Stimulated activated CD8-positive, alpha-beta memory T cell treated with anti-CD3 and anti-CD28 coated beads, Interleukin-7, amount 100 ng/mL, for 48 hours (primary cell): ENCODE measurements at regions not wholly inside any gene's neighbourhood (a gene's known extent, or its start where the extent isn't known, plus 50 kb on each side); places are given as distances from the start of the nearest gene placed in this dataset.
A peak's percentile ranks its signal among the peaks of the same experiment; 100 is the strongest.
"Not testable (repeated sequence)": the region's sequence is repeated elsewhere in the genome, so short reads cannot be mapped to it uniquely, and the experiment has no call there.

ENCODE experiments used
- DNase-seq, 2 donors: peaks; one replicate each; pipeline ENCODE4 v3.0.0-alpha.2; 2020; ENCODE audit warnings: low read depth in 1 of 2; ENCODE audit errors: extremely low read depth in 1 of 2

- DNase-seq, result no peak
Observed at GRCh38 chr10:86579883-86580520, 58.4 kb upstream of the WAPL start.

GRCh38 chr10:86580521-86580891, 58.9 kb upstream of the WAPL start:
- no peak for DNase-seq

DNA sequence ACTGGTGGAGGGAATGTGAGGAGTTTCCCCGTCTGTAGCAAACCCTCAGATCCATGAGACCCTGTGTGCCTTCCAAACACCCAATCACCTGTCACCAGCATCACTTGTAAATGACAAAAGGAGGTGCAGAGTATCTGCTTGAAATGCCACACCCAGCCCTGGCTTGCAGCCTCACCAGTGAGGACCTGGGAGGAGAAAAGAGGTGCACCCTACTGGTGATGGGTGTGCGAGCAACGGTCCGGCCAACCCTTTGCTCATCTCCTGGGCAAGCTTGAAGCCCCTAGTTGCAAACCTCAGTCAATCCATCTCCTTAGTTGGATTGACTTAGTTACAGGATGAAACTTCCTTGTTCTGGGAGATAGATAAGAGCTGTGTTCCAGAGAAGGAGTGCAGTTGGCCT, 62.4 kb upstream of the WAPL start:
- no peak for DNase-seq

- peak; percentile 34 to 46 for DNase-seq
Observed at GRCh38 chr10:86585037-86585929, 63.7 kb upstream of the WAPL start.

GRCh38 chr10:86586516-86586915, 64.9 kb upstream of the WAPL start:
- no peak for DNase-seq

DNA sequence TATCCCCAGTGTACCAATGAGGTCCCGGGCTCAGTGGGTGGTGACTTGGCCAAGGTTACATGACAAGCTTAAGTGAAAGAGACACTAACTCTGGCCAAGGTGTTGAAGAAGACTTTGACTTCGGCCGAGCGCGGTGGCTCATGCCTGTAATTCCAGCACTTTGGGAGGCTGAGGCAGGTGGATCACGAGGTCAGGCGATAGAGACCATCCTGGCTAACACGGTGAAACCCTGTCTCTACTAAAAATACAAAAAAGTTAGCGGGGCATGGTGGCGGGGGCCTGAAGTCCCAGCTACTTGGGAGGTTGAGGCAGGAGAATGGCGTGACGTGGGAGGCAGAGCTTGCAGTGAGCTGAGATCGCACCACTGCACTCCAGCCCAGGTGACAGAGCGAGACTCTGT, 65.6 kb upstream of the OPN4 start:
- DNase-seq, result not testable (repeated sequence)

DNA sequence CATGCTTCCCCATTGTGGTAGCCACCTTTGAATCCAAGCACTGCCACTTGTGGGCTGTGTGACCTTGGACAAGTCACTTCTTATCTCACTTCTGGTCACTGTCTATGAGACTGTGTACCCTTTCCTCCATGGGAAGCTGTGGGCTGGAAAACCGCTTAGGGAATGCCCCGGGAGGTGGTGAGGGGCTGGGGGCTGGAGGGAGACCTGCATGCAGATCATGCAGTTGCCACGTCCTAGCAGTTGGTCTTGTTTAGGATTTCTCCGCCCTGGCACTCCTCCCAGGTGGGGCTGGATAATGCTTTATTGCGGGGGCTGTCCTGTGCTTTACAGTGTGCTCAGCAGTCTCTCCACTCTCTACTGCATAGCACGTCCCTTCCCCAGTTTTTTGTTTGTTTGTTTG, 62.9 kb upstream of the OPN4 start:
- DNase-seq, result no peak

DNA sequence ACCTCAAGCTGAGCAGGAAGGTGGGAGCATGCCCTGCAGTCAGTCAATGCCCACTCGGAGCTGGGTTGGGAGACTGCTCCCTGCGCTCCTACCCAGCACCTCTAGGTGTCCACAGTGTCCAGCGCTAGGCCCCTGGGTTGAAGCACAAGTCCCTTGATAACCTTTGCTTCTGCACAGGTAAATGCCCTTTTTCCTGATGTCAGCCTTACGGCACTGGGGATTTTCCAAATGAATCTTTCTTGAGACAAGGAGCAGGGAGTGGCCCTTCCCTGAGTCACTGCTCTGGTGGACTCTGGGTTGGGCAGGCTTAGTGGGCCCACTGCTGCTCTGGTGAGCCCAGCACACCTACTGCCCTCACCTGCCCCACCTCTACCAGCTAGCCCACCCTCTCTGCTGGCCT, 61.9 kb upstream of the OPN4 start:
- no peak for DNase-seq

- DNase-seq, result no peak
Observed at GRCh38 chr10:86594535-86594934, 59.8 kb upstream of the OPN4 start.

- DNase-seq, result no peak
Observed at GRCh38 chr10:86595496-86595895, 58.9 kb upstream of the OPN4 start.

DNA sequence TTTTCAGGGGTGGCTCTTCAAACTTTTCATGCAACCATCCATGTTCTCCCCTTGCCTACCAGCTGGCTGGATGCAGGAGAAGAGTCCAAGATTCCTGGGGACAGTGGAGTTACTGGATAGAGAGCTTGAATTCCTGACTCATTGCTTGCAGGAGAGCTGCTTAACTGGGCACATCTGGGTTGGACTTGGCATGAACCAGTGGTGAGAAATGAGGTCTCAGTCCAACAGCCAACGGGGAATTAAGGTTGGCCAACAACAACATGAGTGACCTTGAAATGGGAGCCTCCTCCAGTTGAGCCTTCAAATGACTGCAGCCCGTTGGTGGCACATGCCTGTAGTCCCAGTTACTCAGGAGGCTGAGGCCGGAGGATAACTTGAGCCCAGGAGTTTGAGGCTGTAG, 58.1 kb upstream of the OPN4 start:
- no peak for DNase-seq

GRCh38 chr10:86597306-86597705, 57.0 kb upstream of the OPN4 start:
- no peak for DNase-seq

GRCh38 chr10:86598151-86598550, 56.2 kb upstream of the OPN4 start:
- no peak for DNase-seq

- no peak for DNase-seq
Observed at GRCh38 chr10:86599041-86599440, 55.3 kb upstream of the OPN4 start.

GRCh38 chr10:86599729-86600128, 54.6 kb upstream of the OPN4 start:
- DNase-seq, result no peak

DNA sequence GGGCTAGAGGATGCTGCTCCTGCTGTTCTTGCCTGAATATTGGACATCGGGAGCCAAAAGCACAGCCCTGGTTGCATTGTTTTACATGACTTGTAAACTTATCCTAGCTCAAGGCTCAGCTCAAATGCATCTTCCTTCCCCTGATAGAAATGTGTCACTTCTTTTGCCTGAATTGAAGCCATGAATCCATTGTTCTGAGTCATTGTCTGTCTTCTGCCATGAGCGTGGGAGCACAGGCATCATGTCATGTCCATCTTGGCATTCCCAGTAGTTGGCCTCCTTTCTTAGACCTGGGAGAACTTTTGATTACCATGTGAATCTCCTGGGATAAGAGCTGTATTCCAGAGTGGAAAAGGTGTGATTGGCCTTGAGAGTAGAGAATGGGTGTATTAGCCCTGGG, 54.1 kb upstream of the OPN4 start:
- DNase-seq, result no peak

DNA sequence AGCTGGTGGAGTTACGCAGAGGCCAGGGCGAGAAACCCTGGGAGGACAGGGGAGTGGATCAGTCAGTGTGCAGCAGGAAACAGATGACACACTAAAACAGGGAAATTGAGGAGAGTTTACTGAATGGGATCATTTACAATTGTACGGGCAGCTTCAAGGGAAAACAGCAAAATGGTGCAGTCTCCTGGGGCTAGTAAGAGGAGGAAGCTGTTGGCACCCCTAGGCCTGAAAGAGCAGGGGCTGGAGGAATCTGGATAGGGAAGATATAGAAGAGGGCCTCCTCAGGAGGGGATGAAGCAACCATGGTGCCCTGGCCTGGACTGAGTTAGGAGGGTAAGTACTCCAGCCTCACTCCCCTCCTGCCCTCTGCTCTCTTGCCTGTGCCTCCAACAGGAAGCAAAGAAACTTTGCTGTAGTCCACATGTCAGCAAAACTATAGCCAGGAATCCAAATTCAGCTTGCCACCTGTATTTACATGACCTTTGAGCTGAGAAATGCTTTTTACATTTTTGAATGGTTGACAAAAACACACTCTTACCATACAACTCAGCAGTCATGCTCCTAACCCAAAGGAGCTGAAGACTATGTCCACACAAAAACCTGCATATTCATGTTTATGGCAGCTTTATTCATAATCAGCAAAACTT, 52.3 kb upstream of the OPN4 start:
- no peak for DNase-seq

GRCh38 chr10:86603256-86603655, 51.1 kb upstream of the OPN4 start:
- no peak for DNase-seq
